ENCODE measurements at regions not wholly inside any gene's neighbourhood (a gene's known extent, or its start where the extent isn't known, plus 50 kb on each side); places are given as distances from the start of the nearest gene placed in this dataset.
A peak's percentile ranks its signal among the peaks of the same experiment; 100 is the strongest.

- Histone ChIP-seq H3K36me3 (ENCODE audit: control insufficient read depth, insufficient read depth, low read length) (no peaks in the 10 kb centered on the region), H3K27ac (ENCODE audit: low read length) (no peak overlapping the region), H3K9me3 (replicated peaks; ENCODE audit: control insufficient read depth, low read depth, low read length) (no peaks in the 10 kb centered on the region), H3K4me1 (ENCODE audit: control insufficient read depth, insufficient read depth, low read length) (peaks cover 9% of the 10 kb centered on the region), H3K27me3 (ENCODE audit: control insufficient read depth, insufficient read depth, low read length) (no peaks in the 10 kb centered on the region), H3K4me3 (ENCODE audit: low read length) (no peak overlapping the region)
- 0% methylated on average over 2 of the region's 3 CpGs for WGBS (ENCODE audit: insufficient coverage)
- peak; percentile 58 for DNase-seq
Observed at GRCh38 chr9:1200847-1201251, 150.7 kb downstream of the DMRT2 start.

- H3K4me1 ChIP-seq (ENCODE audit: control insufficient read depth, insufficient read depth, low read length) = peaks cover 9% of the 10 kb centered on the region
- H3K27me3 ChIP-seq (ENCODE audit: control insufficient read depth, insufficient read depth, low read length) = no peaks in the 10 kb centered on the region
- H3K36me3 ChIP-seq (ENCODE audit: control insufficient read depth, insufficient read depth, low read length) = no peaks in the 10 kb centered on the region
- H3K4me3 ChIP-seq (ENCODE audit: low read length) = no peak overlapping the region
- H3K27ac ChIP-seq (ENCODE audit: low read length) = no peak overlapping the region
- no peak for DNase-seq
- H3K9me3 ChIP-seq (replicated peaks; ENCODE audit: control insufficient read depth, low read depth, low read length) = no peaks in the 10 kb centered on the region
- no CpG with 5 or more reads among the region's 2 CpGs for WGBS (ENCODE audit: insufficient coverage)
Observed at GRCh38 chr9:1201262-1201661, 151.1 kb downstream of the DMRT2 start.

- no peak overlapping the region for H3K27ac ChIP-seq (ENCODE audit: low read length)
- 67% methylated on average over 3 of the region's 8 CpGs for WGBS (ENCODE audit: insufficient coverage)
- no peak for DNase-seq
- no peaks in the 10 kb centered on the region for H3K36me3 ChIP-seq (ENCODE audit: control insufficient read depth, insufficient read depth, low read length)
- H3K4me1 ChIP-seq (ENCODE audit: control insufficient read depth, insufficient read depth, low read length) = peaks cover 9% of the 10 kb centered on the region
- no peak overlapping the region for H3K4me3 ChIP-seq (ENCODE audit: low read length)
- H3K27me3 ChIP-seq (ENCODE audit: control insufficient read depth, insufficient read depth, low read length) = no peaks in the 10 kb centered on the region
- H3K9me3 ChIP-seq (replicated peaks; ENCODE audit: control insufficient read depth, low read depth, low read length) = no peaks in the 10 kb centered on the region
Observed at GRCh38 chr9:1201901-1202300, 151.7 kb downstream of the DMRT2 start.

- H3K4me1 ChIP-seq (ENCODE audit: control insufficient read depth, insufficient read depth, low read length) = peaks cover 9% of the 10 kb centered on the region
- DNase-seq = no peak
- no CpG with 5 or more reads among the region's 3 CpGs for WGBS (ENCODE audit: insufficient coverage)
Observed at GRCh38 chr9:1202512-1203280, 152.5 kb downstream of the DMRT2 start.

GRCh38 chr9:1207686-1208085, 157.5 kb downstream of the DMRT2 start:
- no peak overlapping the region for H3K4me3 ChIP-seq (ENCODE audit: low read length)
- H3K4me1 ChIP-seq (ENCODE audit: control insufficient read depth, insufficient read depth, low read length) = no peaks in the 10 kb centered on the region
- DNase-seq = peak; percentile 59
- H3K27me3 ChIP-seq (ENCODE audit: control insufficient read depth, insufficient read depth, low read length) = no peaks in the 10 kb centered on the region
- H3K9me3 ChIP-seq (replicated peaks; ENCODE audit: control insufficient read depth, low read depth, low read length) = peaks cover 2% of the 10 kb centered on the region
- no peaks in the 10 kb centered on the region for H3K36me3 ChIP-seq (ENCODE audit: control insufficient read depth, insufficient read depth, low read length)
- no CpG with 5 or more reads among the region's 3 CpGs for WGBS (ENCODE audit: insufficient coverage)
- peak overlapping the region; percentile 42 for H3K27ac ChIP-seq (ENCODE audit: low read length)

More at GRCh38 chr9:1202512-1203280, 152.5 kb downstream of the DMRT2 start:
- no peaks in the 10 kb centered on the region for H3K36me3 ChIP-seq (ENCODE audit: control insufficient read depth, insufficient read depth, low read length)
- no peak overlapping the region for H3K4me3 ChIP-seq (ENCODE audit: low read length)
- H3K27ac ChIP-seq (ENCODE audit: low read length) = no peak overlapping the region
- no peaks in the 10 kb centered on the region for H3K27me3 ChIP-seq (ENCODE audit: control insufficient read depth, insufficient read depth, low read length)
- H3K9me3 ChIP-seq (replicated peaks; ENCODE audit: control insufficient read depth, low read depth, low read length) = no peaks in the 10 kb centered on the region

GRCh38 chr9:1208157-1208556, 158.0 kb downstream of the DMRT2 start:
- WGBS (ENCODE audit: insufficient coverage) = 33% methylated on average over 2 of the region's 2 CpGs
- H3K9me3 ChIP-seq (replicated peaks; ENCODE audit: control insufficient read depth, low read depth, low read length) = peaks cover 2% of the 10 kb centered on the region
- H3K4me3 ChIP-seq (ENCODE audit: low read length) = no peak overlapping the region
- H3K4me1 ChIP-seq (ENCODE audit: control insufficient read depth, insufficient read depth, low read length) = no peaks in the 10 kb centered on the region
- H3K36me3 ChIP-seq (ENCODE audit: control insufficient read depth, insufficient read depth, low read length) = no peaks in the 10 kb centered on the region
- no peaks in the 10 kb centered on the region for H3K27me3 ChIP-seq (ENCODE audit: control insufficient read depth, insufficient read depth, low read length)
- DNase-seq = peak; percentile 70
- peak overlapping the region; percentile 42 for H3K27ac ChIP-seq (ENCODE audit: low read length)

- WGBS (ENCODE audit: insufficient coverage) = 50% methylated on average over 1 of the region's 3 CpGs
- H3K36me3 ChIP-seq (ENCODE audit: control insufficient read depth, insufficient read depth, low read length) = no peaks in the 10 kb centered on the region
- no peaks in the 10 kb centered on the region for H3K27me3 ChIP-seq (ENCODE audit: control insufficient read depth, insufficient read depth, low read length)
- H3K9me3 ChIP-seq (replicated peaks; ENCODE audit: control insufficient read depth, low read depth, low read length) = peaks cover 2% of the 10 kb centered on the region
- no peak overlapping the region for H3K4me3 ChIP-seq (ENCODE audit: low read length)
- no peak overlapping the region for H3K27ac ChIP-seq (ENCODE audit: low read length)
- H3K4me1 ChIP-seq (ENCODE audit: control insufficient read depth, insufficient read depth, low read length) = no peaks in the 10 kb centered on the region
- DNase-seq = no peak
Observed at GRCh38 chr9:1210954-1211353, 160.8 kb downstream of the DMRT2 start.

GRCh38 chr9:1216532-1216931, 166.4 kb downstream of the DMRT2 start:
- Histone ChIP-seq H3K4me1 (ENCODE audit: control insufficient read depth, insufficient read depth, low read length) (no peaks in the 10 kb centered on the region), H3K9me3 (replicated peaks; ENCODE audit: control insufficient read depth, low read depth, low read length) (no peaks in the 10 kb centered on the region), H3K27ac (ENCODE audit: low read length) (no peak overlapping the region), H3K4me3 (ENCODE audit: low read length) (no peak overlapping the region), H3K36me3 (ENCODE audit: control insufficient read depth, insufficient read depth, low read length) (no peaks in the 10 kb centered on the region), H3K27me3 (ENCODE audit: control insufficient read depth, insufficient read depth, low read length) (no peaks in the 10 kb centered on the region)
- no peak for DNase-seq
- no CpG with 5 or more reads among the region's 2 CpGs for WGBS (ENCODE audit: insufficient coverage)

GRCh38 chr9:1217076-1217475, 166.9 kb downstream of the DMRT2 start:
- Histone ChIP-seq H3K27me3 (ENCODE audit: control insufficient read depth, insufficient read depth, low read length) (no peaks in the 10 kb centered on the region), H3K27ac (ENCODE audit: low read length) (no peak overlapping the region), H3K4me3 (ENCODE audit: low read length) (no peak overlapping the region), H3K36me3 (ENCODE audit: control insufficient read depth, insufficient read depth, low read length) (no peaks in the 10 kb centered on the region), H3K9me3 (replicated peaks; ENCODE audit: control insufficient read depth, low read depth, low read length) (no peaks in the 10 kb centered on the region), H3K4me1 (ENCODE audit: control insufficient read depth, insufficient read depth, low read length) (no peaks in the 10 kb centered on the region)
- 17% methylated on average over 1 of the region's 5 CpGs for WGBS (ENCODE audit: insufficient coverage)
- no peak for DNase-seq

GRCh38 chr9:1219284-1219683, 169.1 kb downstream of the DMRT2 start:
- no peak overlapping the region for H3K27ac ChIP-seq (ENCODE audit: low read length)
- WGBS (ENCODE audit: insufficient coverage) = 100% methylated on average over 1 of the region's 2 CpGs

GRCh38 chr9:1221298-1221697, 171.1 kb downstream of the DMRT2 start:
- Histone ChIP-seq H3K4me3 (ENCODE audit: low read length) (no peak overlapping the region), H3K36me3 (ENCODE audit: control insufficient read depth, insufficient read depth, low read length) (no peaks in the 10 kb centered on the region), H3K4me1 (ENCODE audit: control insufficient read depth, insufficient read depth, low read length) (no peaks in the 10 kb centered on the region), H3K27me3 (ENCODE audit: control insufficient read depth, insufficient read depth, low read length) (no peaks in the 10 kb centered on the region), H3K27ac (ENCODE audit: low read length) (no peak overlapping the region), H3K9me3 (replicated peaks; ENCODE audit: control insufficient read depth, low read depth, low read length) (no peaks in the 10 kb centered on the region)
- 82% methylated on average over 3 of the region's 7 CpGs for WGBS (ENCODE audit: insufficient coverage)
- no peak for DNase-seq

More at GRCh38 chr9:1219284-1219683, 169.1 kb downstream of the DMRT2 start:
- Histone ChIP-seq H3K9me3 (replicated peaks; ENCODE audit: control insufficient read depth, low read depth, low read length) (no peaks in the 10 kb centered on the region), H3K27me3 (ENCODE audit: control insufficient read depth, insufficient read depth, low read length) (no peaks in the 10 kb centered on the region), H3K4me3 (ENCODE audit: low read length) (no peak overlapping the region), H3K36me3 (ENCODE audit: control insufficient read depth, insufficient read depth, low read length) (no peaks in the 10 kb centered on the region), H3K4me1 (ENCODE audit: control insufficient read depth, insufficient read depth, low read length) (no peaks in the 10 kb centered on the region)
- DNase-seq = no peak
